HG02938 (cell line): ENCODE measurements at regions not wholly inside any gene's neighbourhood (a gene's known extent, or its start where the extent isn't known, plus 50 kb on each side); places are given as distances from the start of the nearest gene placed in this dataset.
"Not testable (repeated sequence)": the region's sequence is repeated elsewhere in the genome, so short reads cannot be mapped to it uniquely, and the experiment has no call there.

Experiments
- ATAC-seq: cut with Tn5 transposase; IDR thresholded peaks from one replicate; pipeline ENCODE4 v1.9.1; 2021; ENCODE audit warnings: mild to moderate bottlenecking, moderate library complexity; ENCODE audit not compliant: unreplicated experiment

GRCh38 chr4:184335520-184335919, 117.8 kb upstream of the ENPP6 start:
- no peak for ATAC-seq

GRCh38 chr4:184333446-184333845, 115.8 kb upstream of the ENPP6 start:
- not testable (repeated sequence) for ATAC-seq

GRCh38 chr4:184331268-184331995, 113.8 kb upstream of the ENPP6 start:
- ATAC-seq = no peak

GRCh38 chr4:184330517-184331094, 112.9 kb upstream of the ENPP6 start:
- ATAC-seq = not testable (repeated sequence)

- ATAC-seq = peak; percentile 71
These were observed 112.2 kb upstream of the ENPP6 start for GRCh38 chr4:184329659-184330400.

- ATAC-seq = no peak
These were observed 111.6 kb upstream of the ENPP6 start for GRCh38 chr4:184329235-184329634.

- peak; percentile 76 for ATAC-seq
These were observed 110.5 kb upstream of the ENPP6 start for GRCh38 chr4:184328022-184328736.

- ATAC-seq = no peak
These were observed 107.3 kb upstream of the ENPP6 start for GRCh38 chr4:184324939-184325477.

GRCh38 chr4:184322328-184323025, 104.8 kb upstream of the ENPP6 start:
- no peak for ATAC-seq

- ATAC-seq = no peak
These were observed 103.0 kb upstream of the ENPP6 start for GRCh38 chr4:184320631-184321030.

- ATAC-seq = peak; percentile 1
These were observed 101.2 kb upstream of the ENPP6 start for GRCh38 chr4:184318852-184319251.

GRCh38 chr4:184317234-184317918, 99.7 kb upstream of the ENPP6 start:
- no peak for ATAC-seq

- no peak for ATAC-seq
These were observed 99.1 kb upstream of the ENPP6 start for GRCh38 chr4:184316821-184317220.

- ATAC-seq = no peak
These were observed 98.1 kb upstream of the ENPP6 start for GRCh38 chr4:184315675-184316359.

GRCh38 chr4:184313702-184314659, 96.3 kb upstream of the ENPP6 start:
- peak; percentile 67 for ATAC-seq

- no peak for ATAC-seq
These were observed 95.4 kb upstream of the ENPP6 start for GRCh38 chr4:184313058-184313581.

GRCh38 chr4:184312126-184312525, 94.5 kb upstream of the ENPP6 start:
- ATAC-seq = no peak
